ENCODE measurements at regions not wholly inside any gene's neighbourhood (a gene's known extent, or its start where the extent isn't known, plus 50 kb on each side); places are given as distances from the start of the nearest gene placed in this dataset.
"Not testable (repeated sequence)": the region's sequence is repeated elsewhere in the genome, so short reads cannot be mapped to it uniquely, and the experiment has no call there.

GRCh38 chr20:48047447-48047846 is 262.2 kb upstream of the SULF2 start:
- DNase-seq (ENCODE audit: low read depth in 3 of 3): no peak

- no peak for DNase-seq (ENCODE audit: low read depth in 3 of 3)
Observed at GRCh38 chr20:48042628-48043027, 257.3 kb upstream of the SULF2 start.

GRCh38 chr20:48041078-48041780 is 255.9 kb upstream of the SULF2 start:
- DNase-seq (ENCODE audit: low read depth in 3 of 3): no peak

- no peak for DNase-seq (ENCODE audit: low read depth in 3 of 3)
Observed at GRCh38 chr20:48040491-48040890, 255.2 kb upstream of the SULF2 start.

DNA sequence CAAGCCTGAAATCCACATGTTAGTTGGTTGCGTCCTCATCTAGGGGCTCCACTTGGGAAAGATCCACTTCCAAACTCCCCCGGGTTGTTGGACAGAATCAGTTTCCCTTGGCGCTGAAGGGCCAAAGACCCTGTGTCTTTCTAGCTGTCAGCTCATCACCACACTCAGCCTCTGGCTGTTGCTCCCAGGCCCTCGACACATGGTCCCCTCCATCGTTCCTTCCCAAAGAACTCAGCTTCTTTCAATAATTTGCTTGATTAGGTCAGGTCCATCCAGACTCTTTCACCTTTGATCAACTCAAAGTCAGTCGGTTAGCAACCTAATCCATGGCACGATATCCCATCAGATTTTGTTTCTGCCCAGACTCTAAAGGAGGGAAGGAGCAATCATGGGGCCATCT is 254.8 kb upstream of the SULF2 start:
- no peak for DNase-seq (ENCODE audit: low read depth in 3 of 3)

GRCh38 chr20:48039514-48039913 is 254.2 kb upstream of the SULF2 start:
- no peak for DNase-seq (ENCODE audit: low read depth in 3 of 3)

DNA sequence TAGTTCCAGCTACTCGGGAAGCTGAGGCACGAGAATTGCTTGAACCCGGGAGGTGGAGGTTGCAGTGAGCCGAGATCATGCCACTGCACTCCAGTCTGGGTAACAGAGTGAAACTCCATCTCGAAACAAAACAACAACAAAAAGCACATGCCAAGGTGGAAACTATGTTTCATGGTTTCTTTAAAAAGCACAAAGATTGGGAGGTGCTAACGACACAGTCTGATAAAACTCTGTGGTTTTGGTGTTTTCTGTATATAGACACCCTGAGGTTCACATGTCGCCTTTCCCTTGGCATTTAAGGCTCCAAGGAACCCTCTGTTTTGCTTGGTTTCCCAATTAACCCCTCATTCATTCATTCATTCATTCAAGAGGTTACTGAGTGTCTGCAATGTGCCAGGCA is 253.4 kb upstream of the SULF2 start:
- DNase-seq (ENCODE audit: low read depth in 3 of 3): no peak

DNA sequence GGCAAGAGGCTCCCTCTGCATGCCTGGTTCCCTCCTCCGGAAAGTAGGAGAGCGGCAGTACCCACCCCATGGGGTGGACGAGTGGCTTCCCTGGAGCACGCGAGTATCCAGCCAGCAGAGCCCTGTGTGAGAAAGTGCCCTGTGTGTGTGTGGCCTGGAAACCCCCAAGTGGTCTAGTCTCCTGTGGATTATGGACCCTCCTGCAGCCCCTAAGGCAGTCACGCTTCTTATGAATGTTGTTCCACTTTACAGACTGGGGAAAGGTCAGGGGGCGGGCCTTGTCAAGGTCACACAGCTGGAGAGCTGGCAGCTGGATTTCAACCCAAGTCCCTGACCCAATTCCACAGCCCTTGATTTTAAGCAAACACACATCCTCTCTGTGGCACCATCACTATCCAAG is 252.5 kb upstream of the SULF2 start:
- not testable (repeated sequence) for DNase-seq (ENCODE audit: low read depth in 3 of 3)

DNA sequence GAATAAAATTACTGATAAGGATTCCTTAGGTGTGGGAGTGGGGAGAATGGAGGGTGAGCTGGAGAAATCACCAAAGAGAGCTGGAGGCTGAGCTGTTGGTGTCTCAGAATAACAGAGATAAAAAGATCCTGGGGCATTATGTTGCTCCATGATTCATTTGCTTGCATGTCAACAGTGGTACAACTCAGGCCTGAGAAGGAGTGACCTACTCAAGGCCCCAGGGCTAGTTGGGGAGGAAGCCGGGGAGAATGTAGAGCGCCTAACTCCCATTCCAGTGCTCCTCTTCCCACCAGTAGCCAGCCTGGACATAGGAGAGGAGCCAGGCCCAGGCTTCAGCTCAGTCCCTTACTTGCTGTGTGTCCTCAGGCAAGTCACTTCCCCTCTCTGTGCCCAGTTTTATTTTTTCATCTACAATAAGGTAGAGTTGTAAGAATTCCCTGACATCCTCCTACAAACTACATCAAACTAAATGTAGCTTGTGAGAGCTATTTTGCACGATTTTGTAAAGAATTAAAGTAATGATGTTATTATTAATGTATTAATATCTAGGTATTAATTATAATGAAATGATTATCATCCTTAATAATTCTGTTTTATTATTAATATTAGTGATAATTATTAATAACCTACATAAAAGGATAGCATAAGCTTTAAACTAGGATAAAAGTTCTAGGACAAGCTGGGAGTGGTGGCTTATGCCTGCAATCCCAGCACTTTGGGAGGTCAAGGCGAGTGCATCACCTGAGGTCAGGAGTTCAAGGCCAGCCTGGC is 250.9 kb upstream of the SULF2 start:
- DNase-seq (ENCODE audit: low read depth in 3 of 3): no peak

DNA sequence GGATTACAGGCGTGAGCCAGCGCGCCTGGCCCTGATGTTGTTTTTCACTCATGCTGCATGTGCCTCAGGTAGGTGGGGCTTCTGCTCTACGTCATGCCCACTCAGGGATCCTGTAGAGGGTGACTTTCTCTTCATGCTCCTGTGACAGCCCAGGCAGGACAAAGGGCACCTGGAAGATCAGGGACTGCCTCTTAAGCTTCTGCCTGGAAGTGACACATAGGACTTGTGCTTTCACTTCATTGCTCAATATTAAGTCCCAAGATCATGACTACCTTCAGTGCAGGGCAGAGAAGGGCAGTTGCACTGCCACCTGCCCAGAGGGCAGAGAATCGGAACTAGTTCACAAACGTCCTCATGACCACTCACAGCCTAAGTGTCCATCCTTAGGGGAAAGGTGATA is 249.5 kb upstream of the SULF2 start:
- no peak for DNase-seq (ENCODE audit: low read depth in 3 of 3)

DNA sequence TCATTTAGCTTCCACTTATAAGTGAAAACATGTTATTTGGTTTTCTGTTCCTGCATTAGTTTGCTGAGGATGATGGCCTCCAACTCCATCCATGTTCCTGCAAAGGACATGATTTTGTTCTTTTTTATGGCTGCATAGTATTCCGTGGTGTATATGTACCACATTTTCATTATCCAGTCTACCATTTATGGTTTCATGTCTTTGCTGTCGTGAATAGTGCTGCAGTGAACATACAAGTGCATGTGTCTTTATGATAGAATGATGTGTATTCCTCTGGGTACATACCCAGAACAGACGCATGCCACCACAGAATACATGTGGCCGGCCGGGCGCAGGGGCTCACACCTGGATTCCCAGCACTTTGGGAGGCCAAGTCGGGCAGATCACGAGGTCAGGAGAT is 247.7 kb upstream of the SULF2 start:
- DNase-seq (ENCODE audit: low read depth in 3 of 3): not testable (repeated sequence)

GRCh38 chr20:48031122-48031521 is 245.8 kb upstream of the SULF2 start:
- DNase-seq (ENCODE audit: low read depth in 3 of 3): no peak

- DNase-seq (ENCODE audit: low read depth in 3 of 3): no peak
Observed at GRCh38 chr20:48026981-48027592, 241.8 kb upstream of the SULF2 start.

GRCh38 chr20:48025661-48026060 is 240.4 kb upstream of the SULF2 start:
- no peak for DNase-seq (ENCODE audit: low read depth in 3 of 3)

DNA sequence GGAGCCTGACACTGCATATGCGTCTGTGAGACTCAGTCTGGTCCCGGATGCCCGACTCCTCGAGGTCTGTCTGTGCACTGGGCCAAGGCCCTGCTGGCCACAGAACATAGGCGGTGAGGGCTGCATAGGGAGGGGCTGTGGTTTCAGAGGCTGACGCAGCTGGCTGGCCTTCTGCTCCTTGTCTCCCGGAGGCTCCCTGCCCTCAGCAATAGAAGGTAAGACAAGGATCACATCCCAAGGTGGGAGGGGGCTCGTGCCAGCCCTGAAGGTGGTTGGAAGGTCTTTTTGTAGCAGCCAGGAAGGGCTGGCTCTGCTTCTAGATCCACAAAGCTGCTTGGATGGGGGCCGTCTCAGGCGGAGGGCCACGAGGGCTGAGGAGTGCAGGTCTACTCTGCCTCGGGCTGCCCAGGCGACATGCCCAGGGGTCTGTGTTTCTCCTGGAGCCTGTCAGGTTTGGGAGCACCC is 239.8 kb upstream of the SULF2 start:
- no peak for DNase-seq (ENCODE audit: low read depth in 3 of 3)

DNA sequence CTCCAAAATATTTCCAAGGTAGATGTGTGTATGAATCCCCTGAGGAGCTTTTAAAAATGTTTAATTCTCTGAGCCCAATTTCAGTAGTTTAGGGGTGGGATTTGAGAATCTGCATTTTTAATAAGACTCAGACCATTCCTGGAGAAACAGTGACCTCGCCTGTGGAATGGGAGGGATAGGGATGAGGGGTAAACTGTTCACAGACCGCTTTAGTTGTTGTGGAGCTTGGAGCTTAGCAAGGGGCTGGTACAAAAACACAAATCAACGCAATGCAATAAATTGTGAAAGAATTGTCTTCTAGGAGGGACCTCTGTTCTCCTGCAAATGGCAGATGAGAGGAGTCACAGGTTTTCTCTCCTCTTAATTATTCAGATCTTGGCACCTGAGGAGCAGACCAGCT is 239.3 kb upstream of the SULF2 start:
- DNase-seq (ENCODE audit: low read depth in 3 of 3): no peak

GRCh38 chr20:48020696-48021095 is 235.4 kb upstream of the SULF2 start:
- DNase-seq (ENCODE audit: low read depth in 3 of 3): not testable (repeated sequence)

GRCh38 chr20:48019940-48020339 is 234.7 kb upstream of the SULF2 start:
- DNase-seq (ENCODE audit: low read depth in 3 of 3): no peak

- no peak for DNase-seq (ENCODE audit: low read depth in 3 of 3)
Observed at GRCh38 chr20:48019496-48019895, 234.2 kb upstream of the SULF2 start.

GRCh38 chr20:48018851-48019250 is 233.6 kb upstream of the SULF2 start:
- DNase-seq (ENCODE audit: low read depth in 3 of 3): not testable (repeated sequence)

DNA sequence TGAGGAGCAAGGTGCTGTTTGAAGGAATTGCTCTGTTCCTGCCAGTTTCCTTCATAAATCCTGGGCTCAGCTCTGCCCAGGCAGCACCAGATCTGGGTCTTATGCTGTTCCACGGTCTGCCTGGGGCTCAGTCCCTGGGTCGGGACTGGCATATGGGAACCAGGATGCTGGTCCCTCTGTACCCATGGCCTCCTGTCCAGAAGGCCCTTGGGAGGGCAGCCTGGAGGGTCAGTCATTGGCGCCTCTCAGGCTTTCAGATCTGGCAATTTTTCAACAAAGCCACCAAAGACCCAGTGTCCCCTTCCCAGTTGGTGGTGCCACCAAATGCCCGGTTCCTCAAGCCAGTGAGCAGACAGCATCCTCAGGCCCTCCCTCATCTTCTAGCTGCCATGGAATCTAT is 232.7 kb upstream of the SULF2 start:
- DNase-seq (ENCODE audit: low read depth in 3 of 3): no peak

DNA sequence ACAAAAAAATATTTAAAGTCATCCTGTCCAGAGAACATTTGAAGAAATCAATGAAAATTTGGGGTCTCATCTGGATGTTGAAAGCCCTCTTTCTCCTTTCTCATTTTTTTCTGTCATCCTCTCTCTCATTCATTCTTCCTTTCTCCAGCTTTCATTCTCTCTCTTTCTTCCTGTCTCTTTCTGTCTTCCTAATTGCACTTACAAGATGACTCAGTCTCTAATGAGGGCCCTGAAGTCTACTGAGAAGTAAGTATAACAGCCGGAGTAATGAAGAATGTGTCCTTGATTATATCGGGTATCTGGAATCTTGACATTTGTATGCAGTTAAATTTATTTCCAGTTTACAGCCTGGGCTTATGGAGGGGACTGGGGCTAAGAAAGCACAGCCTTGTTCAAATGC is 232.2 kb upstream of the SULF2 start:
- no peak for DNase-seq (ENCODE audit: low read depth in 3 of 3)

Data from stimulated activated CD4-positive, alpha-beta T cell treated with anti-CD3 and anti-CD28 coated beads, TNF-alpha, amount 100 ng/mL, for 48 hours (primary cell).